ENCODE measurements at regions not wholly inside any gene's neighbourhood (a gene's known extent, or its start where the extent isn't known, plus 50 kb on each side); places are given as distances from the start of the nearest gene placed in this dataset.

- peak; percentile 48 for FAIRE-seq
Observed at GRCh38 chr9:81125446-81126092, 563.8 kb downstream of the TLE1 start.

GRCh38 chr9:81123526-81123925 is 565.8 kb downstream of the TLE1 start:
- no peak for FAIRE-seq

More at GRCh38 chr9:81125446-81126092, 563.8 kb downstream of the TLE1 start:
- peak; percentile 62 for DNase-seq (ENCODE audit: low spot score)

GRCh38 chr9:81122749-81123148 is 566.6 kb downstream of the TLE1 start:
- DNase-seq (ENCODE audit: low spot score) (no peak), FAIRE-seq (no peak)

More at GRCh38 chr9:81123526-81123925, 565.8 kb downstream of the TLE1 start:
- no peak for DNase-seq (ENCODE audit: low spot score)

- DNase-seq (ENCODE audit: low spot score) = no peak
- FAIRE-seq = no peak
Observed at GRCh38 chr9:81119591-81119990, 569.8 kb downstream of the TLE1 start.

GRCh38 chr9:81118416-81118815 is 570.9 kb downstream of the TLE1 start:
- no peak for DNase-seq (ENCODE audit: low spot score)
- FAIRE-seq = no peak

- FAIRE-seq (no peak), DNase-seq (ENCODE audit: low spot score) (no peak)
Observed at GRCh38 chr9:81116340-81117137, 572.8 kb downstream of the TLE1 start.

- DNase-seq (ENCODE audit: low spot score) = no peak
- no peak for FAIRE-seq
Observed at GRCh38 chr9:81113453-81114124, 575.8 kb downstream of the TLE1 start.

GRCh38 chr9:81112627-81113452 is 576.5 kb downstream of the TLE1 start:
- DNase-seq (ENCODE audit: low spot score) = no peak
- no peak for FAIRE-seq

GRCh38 chr9:81108821-81109220 is 580.5 kb downstream of the TLE1 start:
- no peak for FAIRE-seq

GRCh38 chr9:81108391-81108790 is 581.0 kb downstream of the TLE1 start:
- no peak for FAIRE-seq
- peak; percentile 20 for DNase-seq (ENCODE audit: low spot score)

More at GRCh38 chr9:81108821-81109220, 580.5 kb downstream of the TLE1 start:
- DNase-seq (ENCODE audit: low spot score) = no peak

GRCh38 chr9:81103597-81104471 is 585.5 kb downstream of the TLE1 start:
- DNase-seq (ENCODE audit: low spot score) = no peak

GRCh38 chr9:81097131-81097847 is 592.1 kb downstream of the TLE1 start:
- no peak for DNase-seq (ENCODE audit: low spot score)
- FAIRE-seq = no peak

More at GRCh38 chr9:81103597-81104471, 585.5 kb downstream of the TLE1 start:
- peak; percentile 26 for FAIRE-seq

- DNase-seq (ENCODE audit: low spot score) = no peak
- no peak for FAIRE-seq
Observed at GRCh38 chr9:81096625-81097024, 592.7 kb downstream of the TLE1 start.

GRCh38 chr9:81092057-81092456 is 597.3 kb downstream of the TLE1 start:
- DNase-seq (ENCODE audit: low spot score) (no peak), FAIRE-seq (no peak)

GRCh38 chr9:81088341-81088740 is 601.0 kb downstream of the TLE1 start:
- FAIRE-seq = no peak

GRCh38 chr9:81086416-81086815 is 602.9 kb downstream of the TLE1 start:
- DNase-seq (ENCODE audit: low spot score) = no peak

More at GRCh38 chr9:81088341-81088740, 601.0 kb downstream of the TLE1 start:
- DNase-seq (ENCODE audit: low spot score) = no peak

GRCh38 chr9:81083854-81084512 is 605.4 kb downstream of the TLE1 start:
- FAIRE-seq (no peak), DNase-seq (ENCODE audit: low spot score) (peak; percentile 48)

More at GRCh38 chr9:81086416-81086815, 602.9 kb downstream of the TLE1 start:
- no peak for FAIRE-seq

GRCh38 chr9:81083067-81083466 is 606.3 kb downstream of the TLE1 start:
- FAIRE-seq = no peak
- DNase-seq (ENCODE audit: low spot score) = no peak

- DNase-seq (ENCODE audit: low spot score) (no peak), FAIRE-seq (no peak)
Observed at GRCh38 chr9:81082221-81082620, 607.1 kb downstream of the TLE1 start.

All from RCC 7860 (cell line).